HEK293T (cell line): ENCODE measurements at regions not wholly inside any gene's neighbourhood (a gene's known extent, or its start where the extent isn't known, plus 50 kb on each side); places are given as distances from the start of the nearest gene placed in this dataset.
A peak's percentile ranks its signal among the peaks of the same experiment; 100 is the strongest.

Source experiments
- CTCF ChIA-PET: fragments of 350-600 bp; formaldehyde crosslinking; extraction: SDS; loops from one replicate; lab custom pipeline; 2021; ENCODE audit warnings: antibody characterized with exemption, inconsistent platforms; lab: Yijun Ruan, JAX
- POLR2A ChIA-PET: fragments of 350-600 bp; formaldehyde crosslinking; extraction: SDS; loops from one replicate; lab custom pipeline; 2020; ENCODE audit warnings: antibody characterized with exemption, inconsistent platforms; lab: Yijun Ruan, JAX
- DNase-seq: peaks from one replicate; pipeline ENCODE4 v3.0.0; 2012; ENCODE audit warnings: mixed read lengths; ENCODE audit errors: extremely low spot score
- ARNT ChIP-seq: fragments of 450-650 bp; IDR thresholded peaks from 2 replicates; pipeline ENCODE4 v1.6.1; 2017; ENCODE audit warnings: mild to moderate bottlenecking
- BHLHE40 ChIP-seq: fragments of 450-650 bp; IDR thresholded peaks from 2 replicates; pipeline ENCODE4 v1.6.1; 2016; ENCODE audit warnings: mild to moderate bottlenecking, moderate library complexity, borderline replicate concordance
- CTBP1 ChIP-seq: fragments of 450-650 bp; IDR thresholded peaks from 2 replicates; pipeline ENCODE4 v1.6.1; 2016; ENCODE audit warnings: borderline replicate concordance
- ELF4 ChIP-seq: fragments of 450-650 bp; IDR thresholded peaks from 2 replicates; pipeline ENCODE4 v1.6.1; 2017; ENCODE audit warnings: antibody characterized with exemption
- FOXA1 ChIP-seq: fragments of 450-650 bp; IDR thresholded peaks from 2 replicates; pipeline ENCODE4 v1.6.1; 2016; ENCODE audit warnings: mild to moderate bottlenecking
- FOXK2 ChIP-seq: fragments of 450-650 bp; IDR thresholded peaks from 2 replicates; pipeline ENCODE4 v1.6.1; 2016; ENCODE audit warnings: mild to moderate bottlenecking
- FOXM1 ChIP-seq: fragments of 450-650 bp; IDR thresholded peaks from 2 replicates; pipeline ENCODE4 v1.6.1; 2017; ENCODE audit warnings: mild to moderate bottlenecking, borderline replicate concordance
- HDGF ChIP-seq: fragments of 450-650 bp; IDR thresholded peaks from 2 replicates; pipeline ENCODE4 v1.6.1; 2017; ENCODE audit warnings: antibody characterized with exemption, borderline replicate concordance
- L3MBTL2 ChIP-seq: fragments of 450-650 bp; conservative IDR thresholded peaks from 2 replicates; pipeline ENCODE4 v1.6.1; 2016; ENCODE audit warnings: mild to moderate bottlenecking
- LEF1 ChIP-seq: fragments of 450-650 bp; IDR thresholded peaks from 2 replicates; pipeline ENCODE4 v1.6.1; 2017; ENCODE audit warnings: mild to moderate bottlenecking, borderline replicate concordance
- NFRKB ChIP-seq: fragments of 450-650 bp; IDR thresholded peaks from 2 replicates; pipeline ENCODE4 v1.6.1; 2016; ENCODE audit warnings: mild to moderate bottlenecking, moderate library complexity
- PKNOX1 ChIP-seq: fragments of 450-650 bp; IDR thresholded peaks from 2 replicates; pipeline ENCODE4 v1.6.1; 2016
- SP1 ChIP-seq: fragments of 450-650 bp; IDR thresholded peaks from 2 replicates; pipeline ENCODE4 v1.6.1; 2017
- SUZ12 ChIP-seq: fragments of 450-650 bp; IDR thresholded peaks from 2 replicates; pipeline ENCODE4 v1.6.1; 2016; ENCODE audit warnings: mild to moderate bottlenecking
- TARDBP ChIP-seq: fragments of 450-650 bp; IDR thresholded peaks from 2 replicates; pipeline ENCODE4 v1.6.1; 2016
- ZNF384 ChIP-seq: fragments of 450-650 bp; IDR thresholded peaks from 2 replicates; pipeline ENCODE4 v1.6.1; 2016

- CTCF ChIA-PET, result interaction anchor here (0.6 kb wide), 1 partner anchor 13 kb away, joined by 4 read pairs; no protein-coding TSS in a partner anchor
- no peak for TF ChIP-seq TARDBP
- peak; percentile 45; the same call in 1 of the 2 replicates for TF ChIP-seq L3MBTL2
- POLR2A ChIA-PET, result no interaction called here
- DNase-seq, result no peak
Observed at GRCh38 chr3:143200001-143200924, 80.7 kb downstream of the CHST2 start.

- POLR2A ChIA-PET, result no interaction called here
- no peak for DNase-seq
- TF ChIP-seq LEF1 (no peak), FOXM1 (no peak), ZNF384 (no peak), FOXA1 (no peak), TARDBP (no peak), NFRKB (no peak), ARNT (no peak)
- CTCF ChIA-PET, result interaction anchor here (0.6 kb wide), 1 partner anchor 13 kb away, joined by 4 read pairs; no protein-coding TSS in a partner anchor
Observed at GRCh38 chr3:143201045-143201444, 81.5 kb downstream of the CHST2 start.

- DNase-seq, result no peak
- CTCF ChIA-PET, result no interaction called here
- TF ChIP-seq ARNT, result no peak
- TF ChIP-seq FOXM1, result no peak
- TF ChIP-seq BHLHE40, result no peak
- no peak for TF ChIP-seq ZNF384
- no peak for TF ChIP-seq SUZ12
- TF ChIP-seq NFRKB, result no peak
- TF ChIP-seq SP1, result no peak
- no peak for TF ChIP-seq LEF1
- TF ChIP-seq ELF4, result no peak
- no peak for TF ChIP-seq L3MBTL2
- TF ChIP-seq HDGF, result no peak
- no peak for TF ChIP-seq TARDBP
- TF ChIP-seq PKNOX1, result no peak
- no peak for TF ChIP-seq CTBP1
- POLR2A ChIA-PET, result no interaction called here
Observed at GRCh38 chr3:143201870-143202752, 82.5 kb downstream of the CHST2 start.

GRCh38 chr3:143203142-143203541 is 83.6 kb downstream of the CHST2 start:
- TF ChIP-seq HDGF (no peak), SUZ12 (no peak), TARDBP (no peak), ELF4 (no peak), ARNT (no peak), NFRKB (no peak), CTBP1 (no peak), PKNOX1 (no peak), FOXM1 (no peak)
- POLR2A ChIA-PET, result no interaction called here
- no peak for DNase-seq
- CTCF ChIA-PET, result no interaction called here

- POLR2A ChIA-PET, result no interaction called here
- CTCF ChIA-PET, result no interaction called here
- no peak for DNase-seq
- TF ChIP-seq HDGF, result no peak
- TF ChIP-seq FOXM1, result no peak
- TF ChIP-seq L3MBTL2, result no peak
- TF ChIP-seq TARDBP, result no peak
- no peak for TF ChIP-seq SUZ12
- TF ChIP-seq PKNOX1, result no peak
- no peak for TF ChIP-seq ARNT
Observed at GRCh38 chr3:143203848-143204247, 84.3 kb downstream of the CHST2 start.

GRCh38 chr3:143206955-143207337 is 87.4 kb downstream of the CHST2 start:
- POLR2A ChIA-PET, result no interaction called here
- TF ChIP-seq BHLHE40 (no peak), CTBP1 (no peak), NFRKB (no peak), PKNOX1 (no peak), SP1 (no peak), ZNF384 (no peak), FOXK2 (no peak), HDGF (no peak), LEF1 (no peak), TARDBP (no peak), SUZ12 (no peak), FOXA1 (no peak), FOXM1 (no peak), ARNT (no peak), ELF4 (no peak), L3MBTL2 (no peak)
- no peak for DNase-seq
- CTCF ChIA-PET, result no interaction called here
